Fibroblast of the aortic adventitia (primary cell): ENCODE measurements at regions not wholly inside any gene's neighbourhood (a gene's known extent, or its start where the extent isn't known, plus 50 kb on each side); places are given as distances from the start of the nearest gene placed in this dataset.

Source experiments
- DNase-seq: peaks from one replicate; pipeline ENCODE4 v3.0.0-alpha.2; 2010; ENCODE audit warnings: low read depth
- H3K4me3 ChIP-seq: 2 replicates; pipeline ENCODE4 v1.5.1; 2011; ENCODE audit warnings: low read depth, mild to moderate bottlenecking, control low read depth, low read length, moderate library complexity
- TF ChIP-seq, protein P1 (sequence below): IDR thresholded peaks from 2 replicates; pipeline ENCODE4 v1.5.1; 2011; ENCODE audit warnings: mild to moderate bottlenecking, low read length, control low read depth, inconsistent platforms; ENCODE audit not compliant: insufficient read depth

GRCh38 chr2:236805800-236806531 is 236.3 kb downstream of the ACKR3 start:
- TF ChIP-seq, protein P1, sequence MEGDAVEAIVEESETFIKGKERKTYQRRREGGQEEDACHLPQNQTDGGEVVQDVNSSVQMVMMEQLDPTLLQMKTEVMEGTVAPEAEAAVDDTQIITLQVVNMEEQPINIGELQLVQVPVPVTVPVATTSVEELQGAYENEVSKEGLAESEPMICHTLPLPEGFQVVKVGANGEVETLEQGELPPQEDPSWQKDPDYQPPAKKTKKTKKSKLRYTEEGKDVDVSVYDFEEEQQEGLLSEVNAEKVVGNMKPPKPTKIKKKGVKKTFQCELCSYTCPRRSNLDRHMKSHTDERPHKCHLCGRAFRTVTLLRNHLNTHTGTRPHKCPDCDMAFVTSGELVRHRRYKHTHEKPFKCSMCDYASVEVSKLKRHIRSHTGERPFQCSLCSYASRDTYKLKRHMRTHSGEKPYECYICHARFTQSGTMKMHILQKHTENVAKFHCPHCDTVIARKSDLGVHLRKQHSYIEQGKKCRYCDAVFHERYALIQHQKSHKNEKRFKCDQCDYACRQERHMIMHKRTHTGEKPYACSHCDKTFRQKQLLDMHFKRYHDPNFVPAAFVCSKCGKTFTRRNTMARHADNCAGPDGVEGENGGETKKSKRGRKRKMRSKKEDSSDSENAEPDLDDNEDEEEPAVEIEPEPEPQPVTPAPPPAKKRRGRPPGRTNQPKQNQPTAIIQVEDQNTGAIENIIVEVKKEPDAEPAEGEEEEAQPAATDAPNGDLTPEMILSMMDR, result no peak
- H3K4me3 ChIP-seq, result no peak overlapping the region
- peak; percentile 33 for DNase-seq

- no peak for DNase-seq
- TF ChIP-seq, protein P1, result no peak
- no peak overlapping the region for H3K4me3 ChIP-seq
Observed at GRCh38 chr2:236809716-236810115, 240.1 kb downstream of the ACKR3 start.

- no peak for DNase-seq
- TF ChIP-seq, protein P1, result no peak
- H3K4me3 ChIP-seq, result no peak overlapping the region
Observed at GRCh38 chr2:236811062-236811656, 241.5 kb downstream of the ACKR3 start.

DNA sequence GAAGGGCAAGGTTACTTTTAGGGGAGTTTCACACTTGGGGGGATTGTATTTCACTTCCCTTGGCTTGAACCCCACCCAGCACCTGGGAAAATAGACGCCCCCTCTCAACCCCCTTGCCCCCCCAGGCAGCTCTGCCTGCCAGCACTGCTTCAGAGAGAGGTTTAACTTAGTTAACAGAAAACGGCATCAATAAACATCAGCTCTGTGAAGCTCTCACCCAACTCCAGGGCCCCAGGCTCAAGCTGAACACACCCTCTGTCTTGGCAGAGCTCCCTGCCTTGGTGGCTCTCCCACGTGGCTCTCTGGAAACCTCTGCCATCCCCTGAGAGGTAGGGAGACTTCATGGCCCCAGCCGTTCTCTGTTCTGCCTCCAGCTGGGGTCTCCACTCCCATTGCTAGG is 244.1 kb downstream of the ACKR3 start:
- DNase-seq, result no peak
- TF ChIP-seq, protein P1, result no peak
- no peak overlapping the region for H3K4me3 ChIP-seq

DNA sequence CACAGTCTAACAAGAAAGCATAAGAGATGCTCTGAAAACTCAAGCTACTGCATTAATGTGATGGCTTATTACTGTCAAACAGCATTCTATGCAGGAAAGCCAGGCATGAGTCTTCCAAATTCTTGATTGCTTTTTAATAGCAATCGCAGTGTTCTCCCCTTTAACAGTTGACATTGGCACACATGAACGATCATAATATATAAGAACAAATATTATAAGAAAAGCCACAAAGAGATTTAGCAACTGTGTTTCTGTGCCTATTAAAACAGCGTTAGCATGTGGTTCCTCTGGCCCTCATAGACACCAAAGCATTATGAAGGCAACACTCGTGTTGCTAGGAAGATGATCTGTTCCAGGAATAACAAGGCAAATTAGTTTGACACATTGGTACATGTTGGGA is 245.0 kb downstream of the ACKR3 start:
- no peak for DNase-seq
- no peak overlapping the region for H3K4me3 ChIP-seq
- TF ChIP-seq, protein P1, result no peak

DNA sequence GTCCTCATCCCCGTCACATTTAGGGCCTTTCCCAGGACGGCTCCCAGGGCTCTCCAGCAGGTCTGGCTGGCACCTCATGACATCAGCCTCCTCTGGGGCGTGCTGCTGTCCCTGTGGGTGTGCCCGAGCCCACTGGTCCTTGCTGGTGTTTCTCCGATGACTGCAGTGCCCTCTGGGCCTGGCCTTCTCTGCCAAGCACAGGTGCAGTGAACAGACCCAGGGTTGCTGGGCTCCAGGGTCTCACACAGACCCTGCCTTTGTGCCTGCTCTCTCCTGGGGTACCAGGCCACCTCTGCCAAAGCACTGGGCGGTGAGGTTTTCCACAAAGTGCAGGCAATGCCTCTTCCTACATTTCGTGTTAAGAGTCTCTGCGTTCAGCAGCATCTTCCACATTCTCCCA is 246.1 kb downstream of the ACKR3 start:
- no peak for DNase-seq
- H3K4me3 ChIP-seq, result no peak overlapping the region
- TF ChIP-seq, protein P1, result no peak
